ENCODE measurements at regions not wholly inside any gene's neighbourhood (a gene's known extent, or its start where the extent isn't known, plus 50 kb on each side); places are given as distances from the start of the nearest gene placed in this dataset.

DNA sequence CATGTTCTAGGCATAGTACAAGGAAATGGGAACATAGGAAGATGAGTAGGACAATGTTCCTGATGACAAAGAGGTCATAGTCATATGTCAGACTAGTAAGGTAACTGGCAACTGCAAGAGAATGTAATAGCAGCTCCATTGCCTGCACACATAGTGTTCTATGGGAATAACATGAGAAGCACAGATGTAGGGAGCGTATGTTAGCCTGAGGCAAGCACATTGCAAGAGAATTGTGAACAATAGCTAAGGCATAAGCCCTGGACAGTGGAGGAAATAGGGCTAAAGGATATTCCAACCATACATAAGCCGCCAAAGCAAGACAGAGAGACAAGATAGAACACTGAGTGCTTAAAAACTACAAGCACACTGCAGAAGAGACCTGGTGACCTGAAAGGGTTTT lies 1017.0 kb upstream of the TENM4 start:
- TF ChIP-seq POLR2A (IDR thresholded peaks at IDR 0.05) (no peak), EP300 (IDR thresholded peaks at IDR 0.05) (no peak)
- TF ChIP-seq, protein P1, sequence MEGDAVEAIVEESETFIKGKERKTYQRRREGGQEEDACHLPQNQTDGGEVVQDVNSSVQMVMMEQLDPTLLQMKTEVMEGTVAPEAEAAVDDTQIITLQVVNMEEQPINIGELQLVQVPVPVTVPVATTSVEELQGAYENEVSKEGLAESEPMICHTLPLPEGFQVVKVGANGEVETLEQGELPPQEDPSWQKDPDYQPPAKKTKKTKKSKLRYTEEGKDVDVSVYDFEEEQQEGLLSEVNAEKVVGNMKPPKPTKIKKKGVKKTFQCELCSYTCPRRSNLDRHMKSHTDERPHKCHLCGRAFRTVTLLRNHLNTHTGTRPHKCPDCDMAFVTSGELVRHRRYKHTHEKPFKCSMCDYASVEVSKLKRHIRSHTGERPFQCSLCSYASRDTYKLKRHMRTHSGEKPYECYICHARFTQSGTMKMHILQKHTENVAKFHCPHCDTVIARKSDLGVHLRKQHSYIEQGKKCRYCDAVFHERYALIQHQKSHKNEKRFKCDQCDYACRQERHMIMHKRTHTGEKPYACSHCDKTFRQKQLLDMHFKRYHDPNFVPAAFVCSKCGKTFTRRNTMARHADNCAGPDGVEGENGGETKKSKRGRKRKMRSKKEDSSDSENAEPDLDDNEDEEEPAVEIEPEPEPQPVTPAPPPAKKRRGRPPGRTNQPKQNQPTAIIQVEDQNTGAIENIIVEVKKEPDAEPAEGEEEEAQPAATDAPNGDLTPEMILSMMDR (IDR thresholded peaks at IDR 0.05), result no peak
- 93 to 97% (median 96%) methylated on average over 2 of the region's 2 CpGs for WGBS, 3 donors
- Histone ChIP-seq H3K9me3 (no peaks in the 10 kb centered on the region), H3K4me1 (ENCODE audit: insufficient read depth) (no peaks in the 10 kb centered on the region), H3K27me3 (no peaks in the 10 kb centered on the region), H3K27ac (no peak overlapping the region), H3K4me3 (no peak overlapping the region), H3K36me3 (no peaks in the 10 kb centered on the region)
- intact Hi-C loops (cut with DNase I), result no loop called here
- DNase-seq, result no peak

DNA sequence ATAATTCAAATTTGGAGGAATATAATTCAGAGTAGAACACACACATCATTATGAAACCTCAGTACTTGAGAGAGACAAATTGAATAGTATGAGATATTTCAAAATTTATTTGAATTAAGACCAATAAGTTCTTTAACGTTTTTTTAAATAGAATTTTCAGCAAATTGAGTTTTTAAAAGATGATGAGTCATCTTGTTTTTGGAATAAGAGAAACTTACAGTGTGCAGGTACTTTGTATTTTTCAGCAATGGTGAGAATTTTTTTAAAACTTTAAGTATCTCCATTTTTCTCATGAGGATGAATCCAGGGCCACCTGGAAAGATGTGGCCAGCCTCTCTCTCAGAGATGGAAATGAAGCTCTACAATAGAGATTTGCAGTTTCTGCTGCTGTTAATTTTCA lies 1015.0 kb upstream of the TENM4 start:
- no peaks in the 10 kb centered on the region for H3K36me3 ChIP-seq
- no peaks in the 10 kb centered on the region for H3K4me1 ChIP-seq (ENCODE audit: insufficient read depth)
- intact Hi-C loops (cut with DNase I), result no loop called here
- H3K4me3 ChIP-seq, result no peak overlapping the region
- WGBS, 3 donors, result 47 to 48% (median 47%) methylated on average over 1 of the region's 1 CpG
- DNase-seq, result no peak
- no peaks in the 10 kb centered on the region for H3K27me3 ChIP-seq
- H3K27ac ChIP-seq, result no peak overlapping the region
- H3K9me3 ChIP-seq, result no peaks in the 10 kb centered on the region
- TF ChIP-seq EP300 (IDR thresholded peaks at IDR 0.05), result no peak
- TF ChIP-seq POLR2A (IDR thresholded peaks at IDR 0.05), result no peak
- TF ChIP-seq, protein P1 (IDR thresholded peaks at IDR 0.05), result no peak

DNA sequence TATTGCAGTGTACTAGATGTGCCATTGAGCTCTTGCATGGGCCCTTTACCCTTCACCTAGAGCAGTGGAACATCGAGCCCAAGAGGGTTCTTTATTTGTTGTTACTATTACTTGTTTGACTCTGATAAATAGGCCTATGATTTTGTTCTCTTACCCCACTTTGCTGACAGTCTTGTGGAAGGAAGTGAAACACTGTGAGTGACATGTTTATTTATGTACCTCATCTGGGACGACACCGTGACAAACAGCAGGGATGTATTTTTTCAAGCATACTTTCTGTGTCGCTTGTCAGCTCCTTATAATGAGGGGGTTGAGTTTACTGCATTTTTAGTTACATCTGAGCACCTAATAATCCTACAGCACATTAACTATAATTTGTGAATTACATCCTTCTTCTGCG lies 1010.3 kb upstream of the TENM4 start:
- H3K27ac ChIP-seq, result no peak overlapping the region
- TF ChIP-seq POLR2A (IDR thresholded peaks at IDR 0.05), result no peak
- WGBS, 3 donors, result 88 to 93% (median 92%) methylated on average over 5 of the region's 5 CpGs
- intact Hi-C loops (cut with DNase I), result no loop called here
- H3K4me3 ChIP-seq, result no peak overlapping the region
- no peak for DNase-seq
- no peaks in the 10 kb centered on the region for H3K36me3 ChIP-seq
- H3K4me1 ChIP-seq (ENCODE audit: insufficient read depth), result no peaks in the 10 kb centered on the region
- no peaks in the 10 kb centered on the region for H3K27me3 ChIP-seq
- no peaks in the 10 kb centered on the region for H3K9me3 ChIP-seq

DNA sequence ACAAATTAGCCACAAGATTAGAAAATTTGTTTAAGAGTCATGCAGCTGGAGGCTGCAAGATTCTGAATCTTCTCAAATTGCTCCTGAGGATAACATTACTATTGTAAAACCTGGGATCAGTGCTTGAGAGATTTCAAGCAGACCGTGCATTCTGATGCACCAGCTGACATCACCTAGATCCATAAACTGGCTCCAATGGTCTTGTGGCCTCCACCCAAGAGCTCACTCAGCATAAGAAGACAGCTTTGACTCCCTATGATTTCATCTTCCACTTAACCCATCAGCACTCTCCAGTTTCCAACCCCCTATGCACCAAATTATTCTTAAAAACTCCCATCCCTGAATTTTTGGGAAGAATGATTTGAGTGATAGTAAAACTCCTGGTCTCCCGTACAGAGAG lies 1007.9 kb upstream of the TENM4 start:
- DNase-seq, result no peak
- intact Hi-C loops (cut with DNase I), result no loop called here
- H3K9me3 ChIP-seq, result no peaks in the 10 kb centered on the region
- H3K36me3 ChIP-seq, result no peaks in the 10 kb centered on the region
- H3K4me1 ChIP-seq (ENCODE audit: insufficient read depth), result no peaks in the 10 kb centered on the region
- 35 to 66% (median 51%) methylated on average over 2 of the region's 2 CpGs for WGBS, 3 donors
- H3K27ac ChIP-seq, result no peak overlapping the region
- TF ChIP-seq EP300 (IDR thresholded peaks at IDR 0.05), result no peak
- TF ChIP-seq POLR2A (IDR thresholded peaks at IDR 0.05), result no peak
- TF ChIP-seq, protein P1 (IDR thresholded peaks at IDR 0.05), result no peak
- H3K4me3 ChIP-seq, result no peak overlapping the region
- H3K27me3 ChIP-seq, result no peaks in the 10 kb centered on the region

DNA sequence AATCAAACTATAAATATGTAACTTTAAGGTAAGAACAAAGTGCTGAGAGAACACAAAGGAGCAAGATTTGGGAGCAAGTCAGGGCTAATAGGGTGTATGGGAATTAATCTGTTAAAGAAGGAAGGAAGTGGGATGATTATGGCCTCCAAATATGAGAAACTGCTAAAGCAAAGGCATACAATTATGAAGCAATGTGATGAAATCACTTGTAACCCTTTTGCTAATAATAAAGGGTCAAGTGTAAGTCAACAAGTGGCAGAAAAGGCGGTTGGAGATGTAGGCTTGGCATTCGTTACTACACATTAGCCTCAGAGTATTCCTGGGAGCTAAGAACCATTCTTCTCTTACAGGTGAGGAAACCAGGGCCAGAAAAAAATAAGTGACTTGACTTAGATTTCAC lies 1002.3 kb upstream of the TENM4 start:
- intact Hi-C loops (cut with DNase I), result no loop called here
- Histone ChIP-seq H3K27ac (no peak overlapping the region), H3K9me3 (no peaks in the 10 kb centered on the region), H3K27me3 (no peaks in the 10 kb centered on the region), H3K36me3 (no peaks in the 10 kb centered on the region), H3K4me1 (ENCODE audit: insufficient read depth) (no peaks in the 10 kb centered on the region), H3K4me3 (no peak overlapping the region)
- TF ChIP-seq POLR2A (IDR thresholded peaks at IDR 0.05), result no peak
- WGBS, 3 donors, result 79 to 94% (median 87%) methylated on average over 2 of the region's 2 CpGs
- DNase-seq, result no peak

DNA sequence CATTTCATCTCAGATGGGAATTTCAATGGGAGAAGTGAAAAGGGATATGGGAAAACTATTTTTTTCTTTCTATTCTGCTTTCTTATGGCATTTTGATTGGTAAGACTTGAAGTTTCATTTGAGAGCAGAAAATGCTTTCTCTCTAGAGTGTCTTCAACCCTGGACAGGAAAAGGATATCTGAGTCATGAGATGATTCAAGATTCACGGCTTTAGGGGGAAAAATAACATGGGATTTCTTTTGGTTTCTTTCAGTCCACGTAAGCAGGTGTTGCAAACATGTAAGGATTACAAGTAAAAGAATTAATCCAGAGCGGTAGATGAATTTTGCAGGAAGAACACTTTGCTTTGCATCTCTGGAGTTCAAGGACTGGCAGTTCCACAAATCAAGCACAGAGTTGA lies 1001.0 kb upstream of the TENM4 start:
- no peak for DNase-seq
- Histone ChIP-seq H3K27me3 (no peaks in the 10 kb centered on the region), H3K36me3 (no peaks in the 10 kb centered on the region), H3K27ac (no peak overlapping the region), H3K9me3 (no peaks in the 10 kb centered on the region), H3K4me1 (ENCODE audit: insufficient read depth) (no peaks in the 10 kb centered on the region), H3K4me3 (no peak overlapping the region)
- WGBS, 3 donors, result 85 to 90% (median 86%) methylated on average over 3 of the region's 3 CpGs
- TF ChIP-seq, protein P1 (IDR thresholded peaks at IDR 0.05), result no peak
- TF ChIP-seq EP300 (IDR thresholded peaks at IDR 0.05), result no peak
- intact Hi-C loops (cut with DNase I), result no loop called here
